Fibroblast of the aortic adventitia (primary cell): ENCODE measurements at regions not wholly inside any gene's neighbourhood (a gene's known extent, or its start where the extent isn't known, plus 50 kb on each side); places are given as distances from the start of the nearest gene placed in this dataset.
A peak's percentile ranks its signal among the peaks of the same experiment; 100 is the strongest.
"Not testable (repeated sequence)": the region's sequence is repeated elsewhere in the genome, so short reads cannot be mapped to it uniquely, and the experiment has no call there.

Source experiments
- DNase-seq: peaks from one replicate; pipeline ENCODE4 v3.0.0-alpha.2; 2010; ENCODE audit warnings: low read depth
- H3K4me3 ChIP-seq: 2 replicates; pipeline ENCODE4 v1.5.1; 2011; ENCODE audit warnings: low read depth, mild to moderate bottlenecking, control low read depth, low read length, moderate library complexity
- CTCF ChIP-seq: IDR thresholded peaks from 2 replicates; pipeline ENCODE4 v1.5.1; 2011; ENCODE audit warnings: mild to moderate bottlenecking, low read length, control low read depth, inconsistent platforms; ENCODE audit not compliant: insufficient read depth

GRCh38 chr14:82676403-82676802, 1142.8 kb upstream of the SEL1L start:
- no peak overlapping the region for H3K4me3 ChIP-seq
- no peak for TF ChIP-seq CTCF
- DNase-seq = no peak

GRCh38 chr14:82689948-82690347, 1156.3 kb upstream of the SEL1L start:
- H3K4me3 ChIP-seq = no peak overlapping the region
- no peak for TF ChIP-seq CTCF
- no peak for DNase-seq

GRCh38 chr14:82691191-82691590, 1157.5 kb upstream of the SEL1L start:
- H3K4me3 ChIP-seq, DNase-seq: not testable (repeated sequence)

- no peak overlapping the region for H3K4me3 ChIP-seq
- DNase-seq = no peak
- no peak for TF ChIP-seq CTCF
These were observed 1161.2 kb upstream of the SEL1L start for GRCh38 chr14:82694820-82695219.

GRCh38 chr14:82704218-82704617, 1170.6 kb upstream of the SEL1L start:
- no peak for TF ChIP-seq CTCF
- DNase-seq = no peak
- no peak overlapping the region for H3K4me3 ChIP-seq

- TF ChIP-seq CTCF = peak; percentile 54
- peak; percentile 33 for DNase-seq
- no peak overlapping the region for H3K4me3 ChIP-seq
These were observed 1176.7 kb upstream of the SEL1L start for GRCh38 chr14:82710267-82710841.

- no peak for DNase-seq
- no peak overlapping the region for H3K4me3 ChIP-seq
- no peak for TF ChIP-seq CTCF
These were observed 1186.0 kb upstream of the SEL1L start for GRCh38 chr14:82719617-82720016.
